NB4 (cell line): ENCODE measurements at regions not wholly inside any gene's neighbourhood (a gene's known extent, or its start where the extent isn't known, plus 50 kb on each side); places are given as distances from the start of the nearest gene placed in this dataset.

Experiments used
- CTCF ChIP-seq: IDR thresholded peaks from one replicate; pipeline ENCODE4 v1.5.1; 2012; ENCODE audit warnings: low read depth, low read length
- POLR2A ChIP-seq: IDR thresholded peaks from 2 replicates; pipeline ENCODE4 v1.6.1; 2011; ENCODE audit warnings: mild to moderate bottlenecking; ENCODE audit not compliant: insufficient read length; ENCODE audit errors: extremely low read depth

- TF ChIP-seq CTCF (no peak), POLR2A (no peak)
Observed at GRCh38 chr4:179823342-179823741, 2381.1 kb upstream of the AGA start.
